Astrocyte (in vitro differentiated cells and primary cell): ENCODE measurements at regions not wholly inside any gene's neighbourhood (a gene's known extent, or its start where the extent isn't known, plus 50 kb on each side); places are given as distances from the start of the nearest gene placed in this dataset.

ENCODE experiments used
- EZH2 ChIP-seq: IDR thresholded peaks from 2 replicates; pipeline ENCODE4 v1.6.1; 2012; ENCODE audit warnings: mild to moderate bottlenecking, low read length, inconsistent platforms; ENCODE audit not compliant: insufficient read depth
- TF ChIP-seq, protein P1 (sequence below): IDR thresholded peaks from 2 replicates; pipeline ENCODE4 v1.5.1; 2011; ENCODE audit warnings: low read depth, mild to moderate bottlenecking, inconsistent platforms, low read length, moderate library complexity; ENCODE audit not compliant: insufficient read depth

DNA sequence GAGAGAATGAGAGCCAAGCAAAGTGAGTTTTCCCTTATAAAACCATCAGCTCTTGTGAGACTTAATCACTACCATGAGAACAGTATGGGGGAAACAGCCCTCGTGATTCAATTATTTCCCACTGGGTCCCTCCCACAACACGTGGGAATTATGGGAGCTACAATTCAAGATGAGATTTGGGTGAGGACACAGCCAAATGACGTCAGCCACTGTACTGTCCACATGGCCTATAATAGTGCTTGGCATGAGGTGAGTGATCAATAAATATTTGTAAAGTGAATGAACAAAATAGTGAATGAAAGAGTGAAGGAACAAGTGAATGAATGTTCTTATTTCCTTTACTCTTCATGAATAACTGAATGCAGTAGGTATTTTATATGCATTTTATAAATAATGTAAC is 199.1 kb upstream of the GOT2 start:
- TF ChIP-seq, protein P1, sequence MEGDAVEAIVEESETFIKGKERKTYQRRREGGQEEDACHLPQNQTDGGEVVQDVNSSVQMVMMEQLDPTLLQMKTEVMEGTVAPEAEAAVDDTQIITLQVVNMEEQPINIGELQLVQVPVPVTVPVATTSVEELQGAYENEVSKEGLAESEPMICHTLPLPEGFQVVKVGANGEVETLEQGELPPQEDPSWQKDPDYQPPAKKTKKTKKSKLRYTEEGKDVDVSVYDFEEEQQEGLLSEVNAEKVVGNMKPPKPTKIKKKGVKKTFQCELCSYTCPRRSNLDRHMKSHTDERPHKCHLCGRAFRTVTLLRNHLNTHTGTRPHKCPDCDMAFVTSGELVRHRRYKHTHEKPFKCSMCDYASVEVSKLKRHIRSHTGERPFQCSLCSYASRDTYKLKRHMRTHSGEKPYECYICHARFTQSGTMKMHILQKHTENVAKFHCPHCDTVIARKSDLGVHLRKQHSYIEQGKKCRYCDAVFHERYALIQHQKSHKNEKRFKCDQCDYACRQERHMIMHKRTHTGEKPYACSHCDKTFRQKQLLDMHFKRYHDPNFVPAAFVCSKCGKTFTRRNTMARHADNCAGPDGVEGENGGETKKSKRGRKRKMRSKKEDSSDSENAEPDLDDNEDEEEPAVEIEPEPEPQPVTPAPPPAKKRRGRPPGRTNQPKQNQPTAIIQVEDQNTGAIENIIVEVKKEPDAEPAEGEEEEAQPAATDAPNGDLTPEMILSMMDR: no peak
- no peak for TF ChIP-seq EZH2
